Stimulated activated effector memory CD8-positive, alpha-beta T cell treated with anti-CD3 and anti-CD28 coated beads, Interleukin-12 subunit alpha, Interleukin-12 subunit beta, amount 100 ng/mL, for 72 hours (primary cell): ENCODE measurements at regions not wholly inside any gene's neighbourhood (a gene's known extent, or its start where the extent isn't known, plus 50 kb on each side); places are given as distances from the start of the nearest gene placed in this dataset.

Experiments
- ATAC-seq: fragments of 150-1000 bp; cut with Tn5 transposase; 2 replicates; pipeline ENCODE4 v1.10.0; 2021
- DNase-seq, 2 donors: peaks; one replicate each; pipeline ENCODE4 v3.0.0; 2021 to 2022; ENCODE audit warnings: low spot score in 2 of 2
- H3K27ac Mint-ChIP-seq: one replicate; pipeline ENCODE4 v1.8.0; 2022; ENCODE audit warnings: mild to moderate bottlenecking, mixed read lengths
- H3K36me3 Mint-ChIP-seq: one replicate; pipeline ENCODE4 v1.8.0; 2022; ENCODE audit warnings: mild to moderate bottlenecking, mixed read lengths
- H3K4me1 Mint-ChIP-seq: one replicate; pipeline ENCODE4 v1.8.0; 2022; ENCODE audit warnings: mixed read lengths
- H3K4me3 Mint-ChIP-seq: one replicate; pipeline ENCODE4 v1.8.0; 2022; ENCODE audit warnings: mild to moderate bottlenecking, mixed read lengths
- H3K9me3 Mint-ChIP-seq: one replicate; pipeline ENCODE4 v1.8.0; 2022; ENCODE audit warnings: mixed read lengths

- H3K4me3 Mint-ChIP-seq = no peak overlapping the region
- no peaks in the 10 kb centered on the region for H3K36me3 Mint-ChIP-seq
- no peak overlapping the region for H3K27ac Mint-ChIP-seq
- no peak for DNase-seq
- peaks cover 14% of the 10 kb centered on the region for H3K9me3 Mint-ChIP-seq
- no peak for ATAC-seq
- H3K4me1 Mint-ChIP-seq = no peaks in the 10 kb centered on the region
Observed at GRCh38 chr20:39349240-39349639, 387.1 kb downstream of the DHX35 start.

GRCh38 chr20:39347626-39348025 is 385.5 kb downstream of the DHX35 start:
- peaks cover 14% of the 10 kb centered on the region for H3K9me3 Mint-ChIP-seq
- H3K27ac Mint-ChIP-seq = no peak overlapping the region
- no peaks in the 10 kb centered on the region for H3K36me3 Mint-ChIP-seq
- DNase-seq (no peak), ATAC-seq (no peak)
- no peaks in the 10 kb centered on the region for H3K4me1 Mint-ChIP-seq
- H3K4me3 Mint-ChIP-seq = no peak overlapping the region

GRCh38 chr20:39342463-39342862 is 380.3 kb downstream of the DHX35 start:
- H3K36me3 Mint-ChIP-seq = no peaks in the 10 kb centered on the region
- ATAC-seq = no peak
- no peaks in the 10 kb centered on the region for H3K9me3 Mint-ChIP-seq
- H3K4me1 Mint-ChIP-seq = no peaks in the 10 kb centered on the region
- DNase-seq = no peak
- no peak overlapping the region for H3K4me3 Mint-ChIP-seq
- H3K27ac Mint-ChIP-seq = no peak overlapping the region

GRCh38 chr20:39338469-39339376 is 376.6 kb downstream of the DHX35 start:
- Mint-ChIP-seq H3K9me3 (no peaks in the 10 kb centered on the region), H3K27ac (no peak overlapping the region), H3K36me3 (no peaks in the 10 kb centered on the region), H3K4me3 (no peak overlapping the region), H3K4me1 (no peaks in the 10 kb centered on the region)
- DNase-seq (no peak), ATAC-seq (no peak)

GRCh38 chr20:39333211-39333610 is 371.1 kb downstream of the DHX35 start:
- Mint-ChIP-seq H3K36me3 (no peaks in the 10 kb centered on the region), H3K9me3 (no peaks in the 10 kb centered on the region), H3K4me3 (no peak overlapping the region), H3K4me1 (no peaks in the 10 kb centered on the region), H3K27ac (no peak overlapping the region)
- DNase-seq (no peak), ATAC-seq (no peak)

- ATAC-seq (no peak), DNase-seq (no peak)
- Mint-ChIP-seq H3K27ac (no peak overlapping the region), H3K4me3 (no peak overlapping the region), H3K9me3 (no peaks in the 10 kb centered on the region), H3K4me1 (no peaks in the 10 kb centered on the region), H3K36me3 (no peaks in the 10 kb centered on the region)
Observed at GRCh38 chr20:39328347-39328746, 366.2 kb downstream of the DHX35 start.

- no peak for DNase-seq
- Mint-ChIP-seq H3K27ac (no peak overlapping the region), H3K9me3 (no peaks in the 10 kb centered on the region), H3K4me3 (no peak overlapping the region), H3K36me3 (no peaks in the 10 kb centered on the region), H3K4me1 (no peaks in the 10 kb centered on the region)
- no peak for ATAC-seq
Observed at GRCh38 chr20:39326050-39326449, 363.9 kb downstream of the DHX35 start.

GRCh38 chr20:39318911-39319310 is 356.8 kb downstream of the DHX35 start:
- H3K36me3 Mint-ChIP-seq = no peaks in the 10 kb centered on the region
- no peak for ATAC-seq
- no peaks in the 10 kb centered on the region for H3K4me1 Mint-ChIP-seq
- H3K4me3 Mint-ChIP-seq = no peak overlapping the region
- no peak overlapping the region for H3K27ac Mint-ChIP-seq
- H3K9me3 Mint-ChIP-seq = no peaks in the 10 kb centered on the region
- no peak for DNase-seq

GRCh38 chr20:39312676-39313075 is 350.5 kb downstream of the DHX35 start:
- Mint-ChIP-seq H3K4me1 (no peaks in the 10 kb centered on the region), H3K4me3 (no peak overlapping the region), H3K27ac (no peak overlapping the region), H3K36me3 (no peaks in the 10 kb centered on the region), H3K9me3 (no peaks in the 10 kb centered on the region)
- ATAC-seq = no peak
- no peak for DNase-seq

- ATAC-seq (no peak), DNase-seq (no peak)
- no peak overlapping the region for H3K4me3 Mint-ChIP-seq
- H3K4me1 Mint-ChIP-seq = no peaks in the 10 kb centered on the region
- no peaks in the 10 kb centered on the region for H3K36me3 Mint-ChIP-seq
- H3K27ac Mint-ChIP-seq = no peak overlapping the region
- H3K9me3 Mint-ChIP-seq = no peaks in the 10 kb centered on the region
Observed at GRCh38 chr20:39311851-39312506, 349.8 kb downstream of the DHX35 start.

- H3K36me3 Mint-ChIP-seq = no peaks in the 10 kb centered on the region
- no peak for ATAC-seq
- no peaks in the 10 kb centered on the region for H3K4me1 Mint-ChIP-seq
- no peak for DNase-seq
- no peaks in the 10 kb centered on the region for H3K9me3 Mint-ChIP-seq
- H3K27ac Mint-ChIP-seq = no peak overlapping the region
- H3K4me3 Mint-ChIP-seq = no peak overlapping the region
Observed at GRCh38 chr20:39310363-39310995, 348.3 kb downstream of the DHX35 start.

GRCh38 chr20:39309458-39309857 is 347.3 kb downstream of the DHX35 start:
- no peak for ATAC-seq
- no peaks in the 10 kb centered on the region for H3K9me3 Mint-ChIP-seq

GRCh38 chr20:39302312-39302711 is 340.2 kb downstream of the DHX35 start:
- H3K4me3 Mint-ChIP-seq = no peak overlapping the region
- no peaks in the 10 kb centered on the region for H3K9me3 Mint-ChIP-seq
- no peak for DNase-seq
- no peaks in the 10 kb centered on the region for H3K36me3 Mint-ChIP-seq
- ATAC-seq = no peak
- no peaks in the 10 kb centered on the region for H3K4me1 Mint-ChIP-seq
- H3K27ac Mint-ChIP-seq = no peak overlapping the region

More at GRCh38 chr20:39309458-39309857, 347.3 kb downstream of the DHX35 start:
- no peak for DNase-seq
- no peak overlapping the region for H3K4me3 Mint-ChIP-seq
- no peak overlapping the region for H3K27ac Mint-ChIP-seq
- H3K4me1 Mint-ChIP-seq = no peaks in the 10 kb centered on the region
- H3K36me3 Mint-ChIP-seq = no peaks in the 10 kb centered on the region

- no peaks in the 10 kb centered on the region for H3K36me3 Mint-ChIP-seq
- ATAC-seq (no peak), DNase-seq (no peak)
- no peak overlapping the region for H3K27ac Mint-ChIP-seq
- H3K4me3 Mint-ChIP-seq = no peak overlapping the region
- no peaks in the 10 kb centered on the region for H3K9me3 Mint-ChIP-seq
- H3K4me1 Mint-ChIP-seq = no peaks in the 10 kb centered on the region
Observed at GRCh38 chr20:39299783-39300182, 337.6 kb downstream of the DHX35 start.

- no peak overlapping the region for H3K4me3 Mint-ChIP-seq
- no peak overlapping the region for H3K27ac Mint-ChIP-seq
- ATAC-seq (no peak), DNase-seq (no peak)
- no peaks in the 10 kb centered on the region for H3K36me3 Mint-ChIP-seq
- H3K9me3 Mint-ChIP-seq = no peaks in the 10 kb centered on the region
- H3K4me1 Mint-ChIP-seq = no peaks in the 10 kb centered on the region
Observed at GRCh38 chr20:39298571-39299506, 336.7 kb downstream of the DHX35 start.
